Vagina (tissue), 2 donors: ENCODE measurements at regions not wholly inside any gene's neighbourhood (a gene's known extent, or its start where the extent isn't known, plus 50 kb on each side); places are given as distances from the start of the nearest gene placed in this dataset.

ENCODE experiments used
- DNase-seq, 2 donors: peaks; one replicate each; pipeline ENCODE4 v3.0.0-alpha.2; 2017; ENCODE audit errors: extremely low spot score in 2 of 2
- H3K27ac ChIP-seq: fragments of 200-600 bp; sonication (generic); one replicate; pipeline ENCODE4 v1.5.1; 2019
- H3K27me3 ChIP-seq: fragments of 200-600 bp; sonication (generic); one replicate; pipeline ENCODE4 v1.5.1; 2019
- H3K36me3 ChIP-seq, 2 donors: fragments of 200-600 bp; sonication (generic); one replicate each; pipeline ENCODE4 v1.5.1; 2017 to 2019
- H3K4me1 ChIP-seq: fragments of 200-600 bp; sonication (generic); one replicate; pipeline ENCODE4 v1.5.1; 2019
- H3K4me3 ChIP-seq, 2 donors: fragments of 200-600 bp; sonication (generic); 1 replicate in 1 of 2; 2 replicates in 1 of 2; pipeline ENCODE4 v1.5.1; 2016 to 2019
- H3K9me3 ChIP-seq: fragments of 200-600 bp; sonication (generic); one replicate; pipeline ENCODE4 v1.5.1; 2019
- POLR2A ChIP-seq, 2 donors: fragments of 450-650 bp; IDR thresholded peaks; one replicate each; pipeline ENCODE4 v1.6.1; 2017; ENCODE audit warnings: antibody characterized with exemption in 2 of 2, mild to moderate bottlenecking in 2 of 2, moderate library complexity in 2 of 2
- POLR2AphosphoS5 ChIP-seq, 2 donors: sonication (generic); formaldehyde crosslinking; IDR thresholded peaks; one replicate each; pipeline ENCODE4 v1.9.0; 2017; ENCODE audit warnings: antibody characterized with exemption in 2 of 2, mild to moderate bottlenecking in 2 of 2, low read depth in 1 of 2; ENCODE audit not compliant: insufficient read depth in 1 of 2
- intact Hi-C: fragments of 100-400 bp; cut with DNase I; formaldehyde crosslinking; loops from one replicate; pipeline ENCODE4 v1.15.1; 2023
- TF ChIP-seq, protein P1 (sequence below), 3 experiments: fragments of 450-650 bp in 2 of 3; fragments of 200-600 bp in 1 of 3; sonication (generic) in 1 of 3; IDR thresholded peaks; one replicate each; pipeline ENCODE4 v1.5.1; 2017 to 2019; ENCODE audit warnings: antibody characterized with exemption in 3 of 3, mild to moderate bottlenecking in 2 of 3, moderate library complexity in 2 of 3

DNA sequence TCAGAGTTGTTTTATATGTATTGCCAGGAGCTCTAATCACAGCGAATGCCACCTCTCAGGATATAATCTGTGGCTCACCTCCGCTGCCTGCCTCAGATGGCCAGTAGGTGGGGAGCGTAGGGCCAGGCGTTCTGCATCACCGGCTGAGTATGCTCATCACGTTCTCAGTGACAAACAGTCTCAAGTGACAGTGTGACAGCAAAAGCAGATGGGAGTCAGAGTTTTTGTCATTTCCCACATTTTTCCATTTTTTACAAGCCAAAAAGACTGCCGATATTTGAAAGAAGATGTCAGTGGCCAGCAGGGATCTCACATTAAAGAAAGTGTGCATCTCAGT, 208.7 kb downstream of the ALDH8A1 start:
- intact Hi-C loops: no loop called here
- no peaks in the 10 kb centered on the region for H3K27me3 ChIP-seq
- no peak overlapping the region for H3K27ac ChIP-seq
- H3K9me3 ChIP-seq: no peaks in the 10 kb centered on the region
- H3K36me3 ChIP-seq: no peaks in the 10 kb centered on the region
- H3K4me3 ChIP-seq: no peak overlapping the region
- TF ChIP-seq, protein P1, sequence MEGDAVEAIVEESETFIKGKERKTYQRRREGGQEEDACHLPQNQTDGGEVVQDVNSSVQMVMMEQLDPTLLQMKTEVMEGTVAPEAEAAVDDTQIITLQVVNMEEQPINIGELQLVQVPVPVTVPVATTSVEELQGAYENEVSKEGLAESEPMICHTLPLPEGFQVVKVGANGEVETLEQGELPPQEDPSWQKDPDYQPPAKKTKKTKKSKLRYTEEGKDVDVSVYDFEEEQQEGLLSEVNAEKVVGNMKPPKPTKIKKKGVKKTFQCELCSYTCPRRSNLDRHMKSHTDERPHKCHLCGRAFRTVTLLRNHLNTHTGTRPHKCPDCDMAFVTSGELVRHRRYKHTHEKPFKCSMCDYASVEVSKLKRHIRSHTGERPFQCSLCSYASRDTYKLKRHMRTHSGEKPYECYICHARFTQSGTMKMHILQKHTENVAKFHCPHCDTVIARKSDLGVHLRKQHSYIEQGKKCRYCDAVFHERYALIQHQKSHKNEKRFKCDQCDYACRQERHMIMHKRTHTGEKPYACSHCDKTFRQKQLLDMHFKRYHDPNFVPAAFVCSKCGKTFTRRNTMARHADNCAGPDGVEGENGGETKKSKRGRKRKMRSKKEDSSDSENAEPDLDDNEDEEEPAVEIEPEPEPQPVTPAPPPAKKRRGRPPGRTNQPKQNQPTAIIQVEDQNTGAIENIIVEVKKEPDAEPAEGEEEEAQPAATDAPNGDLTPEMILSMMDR (IDR thresholded peaks at IDR 0.05): no peak
- TF ChIP-seq POLR2AphosphoS5 (IDR thresholded peaks at IDR 0.05; ENCODE audit: insufficient read depth in 1 of 2, low read depth in 1 of 2) (no peak), POLR2A (IDR thresholded peaks at IDR 0.05) (no peak)
- no peaks in the 10 kb centered on the region for H3K4me1 ChIP-seq
- DNase-seq: no peak

DNA sequence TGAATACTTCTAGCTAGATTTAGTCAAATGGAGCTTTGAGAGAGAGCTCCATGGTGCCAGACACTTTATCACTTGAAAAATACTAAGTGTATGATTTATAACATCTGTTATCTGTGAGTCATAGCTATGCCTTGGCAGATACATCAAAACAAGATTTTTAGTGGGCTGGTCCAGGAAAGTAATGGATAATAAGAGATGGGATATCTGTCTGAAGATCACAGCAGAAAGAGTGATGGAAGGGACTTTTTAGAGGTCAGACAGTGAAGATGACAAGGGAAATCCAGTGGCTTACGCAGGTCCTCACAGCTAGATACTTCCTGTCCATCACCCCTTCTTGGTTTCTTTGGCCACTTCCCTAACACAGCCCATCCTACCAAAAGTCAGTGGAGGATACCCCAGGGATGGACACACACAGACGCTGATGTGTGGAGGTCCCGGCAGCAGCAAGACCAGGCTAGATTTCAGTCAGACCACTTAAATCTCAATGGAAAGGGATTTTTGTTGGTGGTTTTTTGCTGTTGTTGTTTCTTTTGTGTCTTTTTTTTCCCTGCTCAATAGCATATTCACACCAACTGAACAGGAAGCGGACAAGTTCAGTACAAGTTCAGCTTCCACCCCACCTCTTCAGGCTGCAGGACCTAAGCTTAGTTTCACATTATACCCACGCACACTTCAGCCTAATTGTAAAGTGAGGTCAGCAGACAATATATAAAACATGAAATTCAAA, 209.3 kb downstream of the ALDH8A1 start:
- no peak for DNase-seq
- Histone ChIP-seq H3K4me1 (no peaks in the 10 kb centered on the region), H3K4me3 (no peak overlapping the region), H3K27ac (no peak overlapping the region), H3K9me3 (no peaks in the 10 kb centered on the region), H3K27me3 (no peaks in the 10 kb centered on the region), H3K36me3 (no peaks in the 10 kb centered on the region)
- TF ChIP-seq POLR2A (IDR thresholded peaks at IDR 0.05) (no peak), POLR2AphosphoS5 (IDR thresholded peaks at IDR 0.05; ENCODE audit: insufficient read depth in 1 of 2, low read depth in 1 of 2) (no peak)
- TF ChIP-seq, protein P1 (IDR thresholded peaks at IDR 0.05): no peak
- intact Hi-C loops: no loop called here

DNA sequence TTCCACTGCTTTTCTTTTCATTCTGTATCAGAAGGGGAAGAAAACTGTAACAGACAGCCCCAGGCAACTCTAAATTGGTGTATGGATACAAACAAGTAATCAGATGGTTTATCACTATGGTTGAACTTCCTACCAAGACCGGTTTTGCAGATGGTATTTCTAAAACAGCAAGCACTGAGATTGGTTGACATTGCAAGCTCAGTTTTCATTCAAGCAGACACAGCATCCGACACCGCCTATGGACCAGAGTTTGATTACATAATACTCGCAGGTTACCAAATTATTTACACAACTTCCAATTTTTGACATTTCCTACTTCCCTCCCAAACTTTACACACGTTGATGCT, 209.9 kb downstream of the ALDH8A1 start:
- intact Hi-C loops: no loop called here
- TF ChIP-seq, protein P1 (IDR thresholded peaks at IDR 0.05): no peak
- no peak for TF ChIP-seq POLR2AphosphoS5 (IDR thresholded peaks at IDR 0.05; ENCODE audit: insufficient read depth in 1 of 2, low read depth in 1 of 2)
- TF ChIP-seq POLR2A (IDR thresholded peaks at IDR 0.05): no peak
- no peak overlapping the region for H3K4me3 ChIP-seq
- no peaks in the 10 kb centered on the region for H3K27me3 ChIP-seq
- no peaks in the 10 kb centered on the region for H3K9me3 ChIP-seq
- no peaks in the 10 kb centered on the region for H3K36me3 ChIP-seq
- no peak overlapping the region for H3K27ac ChIP-seq
- no peak for DNase-seq
- H3K4me1 ChIP-seq: no peaks in the 10 kb centered on the region

DNA sequence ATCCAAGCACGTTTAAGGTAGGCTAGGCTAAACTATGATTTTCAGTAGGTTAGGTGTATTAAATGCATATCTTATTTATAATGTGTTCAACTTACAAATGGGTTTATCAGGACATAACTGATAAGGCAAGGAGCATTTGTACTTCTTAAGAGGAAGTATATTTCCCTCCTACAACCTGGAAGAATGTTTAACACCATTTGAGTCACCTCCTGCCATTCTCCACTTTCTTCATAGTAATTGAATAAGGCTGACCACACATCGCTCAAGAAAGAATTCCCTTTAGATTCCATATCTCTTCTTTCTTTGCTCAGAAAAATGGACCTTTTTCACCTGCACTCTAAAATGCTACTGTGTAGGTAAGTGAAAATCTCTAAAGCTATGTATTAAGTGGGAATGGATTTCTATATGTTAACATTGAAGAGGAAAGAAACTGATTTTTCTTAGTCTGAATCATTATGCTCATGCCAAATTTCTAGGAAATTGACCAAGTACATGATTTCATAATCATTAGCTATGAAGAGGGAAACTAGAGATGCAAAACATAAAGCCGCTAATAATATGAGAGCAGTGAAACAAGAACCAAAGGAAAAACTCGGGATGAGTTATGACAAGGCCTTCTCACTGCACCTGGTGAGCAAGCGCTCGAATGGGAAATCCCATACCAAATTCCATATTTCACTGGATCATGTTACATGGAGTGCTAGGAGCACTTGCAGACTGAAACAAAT, 210.4 kb downstream of the ALDH8A1 start:
- Histone ChIP-seq H3K36me3 (no peaks in the 10 kb centered on the region), H3K27ac (no peak overlapping the region), H3K27me3 (no peaks in the 10 kb centered on the region), H3K4me3 (no peak overlapping the region), H3K4me1 (no peaks in the 10 kb centered on the region), H3K9me3 (no peaks in the 10 kb centered on the region)
- intact Hi-C loops: no loop called here
- TF ChIP-seq POLR2AphosphoS5 (IDR thresholded peaks at IDR 0.05; ENCODE audit: insufficient read depth in 1 of 2, low read depth in 1 of 2) (no peak), POLR2A (IDR thresholded peaks at IDR 0.05) (no peak)
- TF ChIP-seq, protein P1 (IDR thresholded peaks at IDR 0.05): no peak
- no peak for DNase-seq
